B cell (primary cell): ENCODE measurements at regions not wholly inside any gene's neighbourhood (a gene's known extent, or its start where the extent isn't known, plus 50 kb on each side); places are given as distances from the start of the nearest gene placed in this dataset.

ENCODE experiments used
- ATAC-seq: fragments of 200-7000 bp; cut with Tn5 transposase; one replicate; pipeline ENCODE4 v1.10.0; 2021; ENCODE audit warnings: low read depth, mild to moderate bottlenecking, moderate number of reproducible peaks, moderate library complexity
- CTCF ChIA-PET: fragments of 350-600 bp; sonication (Branson Sonifier 250); formaldehyde crosslinking; loops from one replicate; lab custom pipeline; 2021; ENCODE audit warnings: antibody characterized with exemption, inconsistent platforms; lab: Charles Lee
- POLR2A ChIA-PET: fragments of 350-600 bp; sonication (Branson Sonifier 250); formaldehyde crosslinking; loops from one replicate; lab custom pipeline; 2021; ENCODE audit warnings: antibody characterized with exemption; lab: Charles Lee
- DNase-seq: peaks from one replicate; pipeline ENCODE4 v3.0.0; 2013
- H2AFZ ChIP-seq: 2 replicates; pipeline ENCODE4 v1.6.1; 2012; ENCODE audit warnings: mild to moderate bottlenecking, low read depth, low read length; ENCODE audit not compliant: insufficient read depth, poor library complexity, severe bottlenecking
- H3K27ac ChIP-seq, 2 donors: 1 replicate in 1 of 2; 2 replicates in 1 of 2; pipeline ENCODE4 v1.5.1; 2012 to 2013; ENCODE audit warnings: low read length in 2 of 2, mild to moderate bottlenecking in 2 of 2, moderate library complexity in 1 of 2
- H3K27me3 ChIP-seq, 4 experiments: fragments of 200-600 bp in 1 of 4; sonication (generic) in 1 of 4; replicated peaks in 1 of 4; 1 replicate in 2 of 4; 2 replicates in 2 of 4; pipeline versions ENCODE4 v1.6.1 to v1.7.0; 2013 to 2016; ENCODE audit warnings: low read length in 3 of 4, mild to moderate bottlenecking in 2 of 4, mixed read lengths in 1 of 4, moderate library complexity in 1 of 4; ENCODE audit not compliant: insufficient read depth in 4 of 4, control insufficient read depth in 3 of 4; ENCODE audit errors: control extremely low read depth in 1 of 4
- H3K36me3 ChIP-seq, 2 experiments: replicated peaks in 1 of 2; 1 replicate in 1 of 2; 2 replicates in 1 of 2; pipeline versions ENCODE4 v1.6.1 to v1.7.1; 2013; ENCODE audit warnings: low read length in 1 of 2; ENCODE audit not compliant: insufficient read depth in 2 of 2, control insufficient read depth in 1 of 2; ENCODE audit errors: control extremely low read depth in 1 of 2, extremely low read depth in 1 of 2
- H3K4me1 ChIP-seq, 2 donors: fragments of 200-600 bp in 1 of 2; sonication (generic) in 1 of 2; 1 replicate in 1 of 2; 2 replicates in 1 of 2; pipeline versions ENCODE4 v1.5.1 to v1.6.1; 2013 to 2017; ENCODE audit warnings: low read length in 2 of 2; ENCODE audit not compliant: control insufficient read depth in 2 of 2, insufficient read depth in 2 of 2
- H3K4me2 ChIP-seq: replicated peaks from 2 replicates; pipeline ENCODE3; 2012; ENCODE audit warnings: mild to moderate bottlenecking, low read depth, low read length; ENCODE audit not compliant: poor library complexity, severe bottlenecking
- H3K4me3 ChIP-seq, 5 experiments: fragments of 200-600 bp in 1 of 5; sonication (generic) in 1 of 5; 1 replicate in 3 of 5; 2 replicates in 2 of 5; pipeline versions ENCODE4 v1.5.1 to v1.7.0; 2011 to 2016; ENCODE audit warnings: low read length in 4 of 5, mild to moderate bottlenecking in 4 of 5, low read depth in 2 of 5, control low read depth in 1 of 5, moderate library complexity in 1 of 5; ENCODE audit not compliant: insufficient read depth in 1 of 5; ENCODE audit errors: control extremely low read depth in 1 of 5, extremely low read depth in 1 of 5
- H3K79me2 ChIP-seq: fragments of 200-600 bp; sonication (generic); one replicate; pipeline ENCODE4 v1.6.0; 2016; ENCODE audit warnings: low read length; ENCODE audit not compliant: control insufficient read depth, insufficient read depth
- H3K9ac ChIP-seq: fragments of 200-600 bp; sonication (generic); 2 replicates; pipeline ENCODE4 v1.6.1; 2017; ENCODE audit warnings: mild to moderate bottlenecking, low read length, moderate library complexity
- H3K9me3 ChIP-seq, 3 donors: one replicate each; pipeline versions ENCODE4 v1.6.1 to v1.7.1; 2013; ENCODE audit warnings: low read length in 2 of 3; ENCODE audit not compliant: control insufficient read depth in 2 of 3, insufficient read depth in 1 of 3; ENCODE audit errors: control extremely low read depth in 1 of 3
- H4K20me1 ChIP-seq: 2 replicates; pipeline ENCODE4 v1.6.0; 2012; ENCODE audit warnings: mild to moderate bottlenecking, low read length; ENCODE audit not compliant: insufficient read depth, control insufficient read depth, poor library complexity, severe bottlenecking
- H3K27ac Mint-ChIP-seq: one replicate; pipeline ENCODE4 v1.8.0; 2021; ENCODE audit warnings: mixed read lengths
- H3K27me3 Mint-ChIP-seq: one replicate; pipeline ENCODE4 v1.8.0; 2021; ENCODE audit warnings: mixed read lengths
- H3K4me1 Mint-ChIP-seq: one replicate; pipeline ENCODE4 v1.8.0; 2021; ENCODE audit warnings: mixed read lengths
- H3K4me3 Mint-ChIP-seq: one replicate; pipeline ENCODE4 v1.8.0; 2021; ENCODE audit warnings: mixed read lengths
- H3K9me3 Mint-ChIP-seq: one replicate; pipeline ENCODE4 v1.8.0; 2022; ENCODE audit warnings: mixed read lengths; ENCODE audit not compliant: insufficient read depth
- CTCF ChIP-seq: fragments of 200-600 bp; IDR thresholded peaks from one replicate; pipeline ENCODE4 v1.8.0; 2022; ENCODE audit warnings: antibody characterized with exemption, mild to moderate bottlenecking
- EZH2 ChIP-seq: IDR thresholded peaks from 2 replicates; pipeline ENCODE4 v1.6.1; 2012; ENCODE audit warnings: borderline replicate concordance, low read depth, mild to moderate bottlenecking, moderate library complexity, low read length; ENCODE audit not compliant: insufficient read depth, poor library complexity, severe bottlenecking
- WGBS: methylation state at CpG from one replicate; pipeline ENCODE4 v1.1.5; 2013; ENCODE audit warnings: missing lambda C conversion rate; ENCODE audit not compliant: insufficient coverage; 5-methylcytosine and 5-hydroxymethylcytosine counted together
- intact Hi-C: fragments of 100-400 bp; cut with micrococcal nuclease; formaldehyde crosslinking; loops from one replicate; pipeline ENCODE4 v1.10.0; 2022

- DNase-seq = no peak
- H3K27ac Mint-ChIP-seq = no peak overlapping the region
- H3K9ac ChIP-seq = no peak overlapping the region
- no peaks in the 10 kb centered on the region for H3K4me1 ChIP-seq
- peaks cover 0 to 3% (median 0%) of the 10 kb centered on the region in 4 experiments for H3K27me3 ChIP-seq
- 74% methylated on average over 4 of the region's 4 CpGs for WGBS
- no peak for ATAC-seq
- intact Hi-C loops = no loop called here
- ChIA-PET CTCF (no interaction called here), POLR2A (no interaction called here)
- no peak overlapping the region for H3K27ac ChIP-seq
- H3K4me3 Mint-ChIP-seq = no peak overlapping the region
- H3K4me2 ChIP-seq = no peak overlapping the region
- peaks cover 0 to 5% (median 0%) of the 10 kb centered on the region in 3 donors for H3K9me3 ChIP-seq
- H3K36me3 ChIP-seq = no peaks in the 10 kb centered on the region
- no peaks in the 10 kb centered on the region for H3K9me3 Mint-ChIP-seq
- H3K4me3 ChIP-seq = no peak overlapping the region
- no peak for TF ChIP-seq EZH2
- TF ChIP-seq CTCF = no peak
- H3K27me3 Mint-ChIP-seq = peaks cover 12% of the 10 kb centered on the region
- H3K4me1 Mint-ChIP-seq = no peaks in the 10 kb centered on the region
- H2AFZ ChIP-seq = no peak overlapping the region
- H3K79me2 ChIP-seq = no peaks in the 10 kb centered on the region
- H4K20me1 ChIP-seq = no peaks in the 10 kb centered on the region
These were observed 448.4 kb downstream of the HS3ST3B1 start for GRCh38 chr17:14749269-14749668.

DNA sequence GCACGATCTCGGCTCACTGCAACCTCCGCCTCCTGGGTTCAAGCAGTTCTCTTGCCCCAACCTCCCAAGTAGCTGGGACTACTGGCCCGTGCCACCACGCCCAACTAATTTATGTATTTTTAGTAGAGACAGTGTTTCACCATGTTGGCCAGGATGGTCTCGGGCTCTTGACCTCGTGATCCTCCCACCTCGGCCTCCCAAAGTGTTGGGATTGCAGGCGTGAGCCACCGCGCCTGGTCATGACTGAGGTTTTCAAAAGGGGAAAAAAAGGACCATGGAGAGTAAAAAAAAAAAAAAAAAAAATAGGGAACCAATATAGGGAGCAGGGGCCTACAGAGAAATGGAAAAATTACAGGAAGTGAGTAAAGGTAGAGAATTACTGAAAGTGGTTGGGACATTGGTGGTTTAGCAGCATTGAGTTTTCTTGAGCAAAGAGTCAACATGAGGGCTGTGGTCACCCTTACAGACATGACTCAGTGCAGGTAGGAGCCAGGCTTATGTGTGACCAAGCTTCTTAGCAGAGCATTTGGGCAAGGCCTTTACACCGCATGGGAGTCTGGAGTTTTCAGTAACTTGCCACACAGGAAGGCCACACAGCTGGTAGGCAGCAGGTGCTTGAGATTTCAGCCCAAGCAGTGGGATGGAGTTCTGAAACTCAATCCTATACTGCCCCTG is 447.3 kb downstream of the HS3ST3B1 start:
- no peak overlapping the region for H3K4me3 Mint-ChIP-seq
- no peaks in the 10 kb centered on the region for H3K9me3 Mint-ChIP-seq
- POLR2A ChIA-PET = no interaction called here

More for the DNA sequence above, 447.3 kb downstream of the HS3ST3B1 start:
- ATAC-seq (no peak), DNase-seq (no peak)
- no peak overlapping the region for H3K4me3 ChIP-seq
- TF ChIP-seq EZH2 = no peak
- TF ChIP-seq CTCF = no peak
- H3K9ac ChIP-seq = no peak overlapping the region
- H4K20me1 ChIP-seq = no peaks in the 10 kb centered on the region
- H3K27ac ChIP-seq = no peak overlapping the region
- H3K36me3 ChIP-seq = no peaks in the 10 kb centered on the region
- peaks cover 0 to 3% (median 0%) of the 10 kb centered on the region in 4 experiments for H3K27me3 ChIP-seq
- H3K27ac Mint-ChIP-seq = no peak overlapping the region
- CTCF ChIA-PET = interaction anchor here (0.9 to 1.0 kb wide), 2 partner anchors 9 to 29 kb away, joined by 4 read pairs; no protein-coding TSS in a partner anchor
- H3K4me2 ChIP-seq = no peak overlapping the region
- no peak overlapping the region for H2AFZ ChIP-seq
- no peaks in the 10 kb centered on the region for H3K4me1 Mint-ChIP-seq
- intact Hi-C loops = no loop called here
- peaks cover 0 to 5% (median 0%) of the 10 kb centered on the region in 3 donors for H3K9me3 ChIP-seq
- H3K27me3 Mint-ChIP-seq = peaks cover 12% of the 10 kb centered on the region
- H3K4me1 ChIP-seq = no peaks in the 10 kb centered on the region
- 20% methylated on average over 1 of the region's 12 CpGs for WGBS
- no peaks in the 10 kb centered on the region for H3K79me2 ChIP-seq
